Left lobe of liver (tissue), 2 donors: ENCODE measurements at regions not wholly inside any gene's neighbourhood (a gene's known extent, or its start where the extent isn't known, plus 50 kb on each side); places are given as distances from the start of the nearest gene placed in this dataset.

Experiments
- ATAC-seq: fragments of 200-7000 bp; cut with Tn5 transposase; one replicate; pipeline ENCODE4 v1.9.1; 2020; ENCODE audit warnings: mild to moderate bottlenecking, moderate library complexity
- DNase-seq: peaks from one replicate; pipeline ENCODE4 v3.0.0-alpha.2; 2020; ENCODE audit warnings: low spot score
- donor health status: DM: no; HTN: no; CAD: no; lungs with moderate emphysema.
- donor health status: DM: no; HTN: yes; CAD: no.

DNA sequence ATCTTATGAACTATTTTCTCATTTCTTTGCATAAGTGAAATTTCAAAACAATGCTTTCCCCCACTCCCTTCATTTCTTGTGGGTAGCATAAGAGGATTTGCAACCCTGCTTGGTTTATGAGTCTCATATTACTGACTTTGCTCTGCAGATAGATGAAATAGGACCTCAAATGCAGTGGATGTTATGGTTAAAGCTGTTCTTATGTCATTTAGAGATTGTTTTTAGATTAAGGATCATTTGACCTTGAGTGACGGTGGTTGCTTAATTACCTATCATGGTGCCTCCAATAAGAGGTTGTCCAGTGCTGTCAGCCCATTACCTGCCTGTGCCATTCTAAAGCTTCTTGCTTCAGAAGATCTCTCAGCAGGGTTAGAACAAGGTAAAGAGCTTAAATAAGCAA, 351.4 kb upstream of the ATP2B1 start:
- ATAC-seq (no peak), DNase-seq (no peak)

DNA sequence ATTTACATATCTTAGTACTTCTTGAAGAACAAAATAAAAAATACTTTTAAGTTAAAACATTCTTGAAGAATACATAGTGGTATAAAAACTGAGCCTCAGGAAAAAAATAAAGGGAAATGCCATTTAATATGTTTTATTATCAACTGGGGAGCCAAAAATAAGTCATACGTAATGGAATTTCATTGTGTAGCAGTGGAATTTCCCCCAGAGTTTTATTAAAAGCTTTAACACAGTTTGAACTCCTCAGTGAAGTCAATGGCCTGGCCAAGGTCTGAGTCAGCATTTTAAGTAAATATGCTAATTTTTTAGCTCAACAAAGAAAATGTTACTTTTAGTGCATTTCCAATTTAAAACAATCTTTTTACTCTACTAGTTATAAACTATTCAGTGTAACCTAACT, 350.1 kb upstream of the ATP2B1 start:
- ATAC-seq (no peak), DNase-seq (no peak)

- DNase-seq (no peak), ATAC-seq (no peak)
Measured at GRCh38 chr12:90055071-90055470, 346.4 kb upstream of the ATP2B1 start.

- ATAC-seq: no peak
- no peak for DNase-seq
Measured at GRCh38 chr12:90048918-90049317, 340.3 kb upstream of the ATP2B1 start.

GRCh38 chr12:90045559-90045958, 336.9 kb upstream of the ATP2B1 start:
- ATAC-seq (no peak), DNase-seq (no peak)

GRCh38 chr12:90044069-90044468, 335.4 kb upstream of the ATP2B1 start:
- DNase-seq (no peak), ATAC-seq (no peak)

- DNase-seq (no peak), ATAC-seq (no peak)
Measured at GRCh38 chr12:90042920-90043641, 334.4 kb upstream of the ATP2B1 start.

DNA sequence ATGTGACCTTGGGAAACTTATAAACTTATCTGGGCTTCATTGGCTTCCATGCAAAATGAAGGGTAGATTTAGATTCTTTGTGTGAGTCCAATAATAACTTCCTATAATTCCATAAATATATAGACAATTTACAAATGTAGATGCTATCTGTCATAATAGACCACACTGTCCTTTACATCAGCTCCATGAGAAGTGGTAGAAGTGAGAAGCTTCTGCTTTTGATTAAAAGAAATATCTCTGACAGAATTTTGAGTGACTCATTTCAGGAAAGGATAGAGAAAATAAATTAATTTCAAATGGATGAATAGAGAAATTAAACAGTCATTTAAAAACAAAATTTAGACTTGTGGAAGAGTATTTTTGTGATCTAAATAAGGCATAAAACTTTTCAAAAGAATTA, 329.7 kb upstream of the ATP2B1 start:
- ATAC-seq (no peak), DNase-seq (no peak)

GRCh38 chr12:90037740-90038139, 329.1 kb upstream of the ATP2B1 start:
- no peak for ATAC-seq

DNA sequence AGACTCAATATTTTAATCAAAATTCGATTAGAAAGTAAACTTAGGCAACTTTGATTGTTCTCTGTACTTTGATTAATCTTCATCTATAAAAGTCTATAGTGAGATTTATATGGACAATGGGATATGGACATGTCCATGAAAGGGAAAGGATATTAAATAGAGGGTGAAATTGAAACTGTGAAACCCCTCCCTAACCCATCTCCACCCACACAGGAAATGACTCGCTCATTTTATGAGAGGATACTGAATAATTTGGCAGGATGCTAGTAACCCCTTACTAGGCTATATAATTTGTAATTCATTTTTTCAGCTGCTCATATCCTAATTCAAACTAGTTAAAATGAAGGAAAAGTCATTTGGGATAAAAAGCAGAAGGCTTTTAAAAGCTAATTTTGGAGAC, 328.0 kb upstream of the ATP2B1 start:
- no peak for ATAC-seq
- no peak for DNase-seq

More at GRCh38 chr12:90037740-90038139, 329.1 kb upstream of the ATP2B1 start:
- DNase-seq: no peak

GRCh38 chr12:90030726-90031125, 322.1 kb upstream of the ATP2B1 start:
- DNase-seq: no peak

GRCh38 chr12:90029317-90029716, 320.7 kb upstream of the ATP2B1 start:
- ATAC-seq (no peak), DNase-seq (no peak)

More at GRCh38 chr12:90030726-90031125, 322.1 kb upstream of the ATP2B1 start:
- no peak for ATAC-seq

GRCh38 chr12:90028635-90029051, 320.0 kb upstream of the ATP2B1 start:
- DNase-seq (no peak), ATAC-seq (no peak)

- DNase-seq (no peak), ATAC-seq (no peak)
Measured at GRCh38 chr12:90027889-90028634, 319.4 kb upstream of the ATP2B1 start.

DNA sequence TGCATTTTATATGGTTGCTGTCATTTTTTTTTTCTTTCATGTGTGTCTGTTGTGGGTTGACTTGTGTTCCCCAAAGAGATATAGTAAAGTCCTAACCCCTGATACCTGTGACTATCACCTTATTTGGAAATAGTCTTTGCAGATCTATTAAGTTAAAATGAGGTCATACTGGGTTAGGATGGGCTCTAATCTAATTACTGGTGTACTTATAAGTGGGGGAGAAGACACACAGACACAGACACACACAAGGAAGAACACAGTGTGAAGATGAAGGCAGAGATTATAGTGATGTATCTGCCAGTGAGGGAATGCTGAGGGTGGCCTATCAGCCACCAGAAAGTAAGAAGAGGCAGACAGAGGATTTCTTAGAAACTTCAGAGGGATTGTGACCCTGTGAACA, 318.4 kb upstream of the ATP2B1 start:
- DNase-seq (no peak), ATAC-seq (no peak)

- DNase-seq: no peak
- ATAC-seq: no peak
Measured at GRCh38 chr12:90026516-90026915, 317.9 kb upstream of the ATP2B1 start.

DNA sequence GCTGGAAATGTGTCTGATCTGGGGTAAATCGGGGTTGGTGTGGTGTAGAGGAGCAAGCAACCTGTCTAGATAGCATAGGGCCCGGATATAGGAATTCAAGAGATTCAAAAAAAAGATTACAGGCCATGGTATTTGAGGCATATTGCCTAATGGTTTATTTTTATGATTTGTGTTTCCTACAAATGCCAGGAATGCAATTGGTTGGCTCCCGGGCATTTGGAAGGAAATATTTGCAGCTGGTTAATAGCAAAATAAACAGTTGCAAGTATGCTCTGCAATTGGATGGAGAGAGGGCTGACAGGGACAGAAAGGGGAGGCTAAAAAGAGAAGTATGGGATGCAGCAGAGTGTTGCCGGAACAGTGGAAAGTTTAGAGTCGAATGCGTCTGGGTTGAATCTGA, 315.6 kb upstream of the ATP2B1 start:
- no peak for DNase-seq
- no peak for ATAC-seq

DNA sequence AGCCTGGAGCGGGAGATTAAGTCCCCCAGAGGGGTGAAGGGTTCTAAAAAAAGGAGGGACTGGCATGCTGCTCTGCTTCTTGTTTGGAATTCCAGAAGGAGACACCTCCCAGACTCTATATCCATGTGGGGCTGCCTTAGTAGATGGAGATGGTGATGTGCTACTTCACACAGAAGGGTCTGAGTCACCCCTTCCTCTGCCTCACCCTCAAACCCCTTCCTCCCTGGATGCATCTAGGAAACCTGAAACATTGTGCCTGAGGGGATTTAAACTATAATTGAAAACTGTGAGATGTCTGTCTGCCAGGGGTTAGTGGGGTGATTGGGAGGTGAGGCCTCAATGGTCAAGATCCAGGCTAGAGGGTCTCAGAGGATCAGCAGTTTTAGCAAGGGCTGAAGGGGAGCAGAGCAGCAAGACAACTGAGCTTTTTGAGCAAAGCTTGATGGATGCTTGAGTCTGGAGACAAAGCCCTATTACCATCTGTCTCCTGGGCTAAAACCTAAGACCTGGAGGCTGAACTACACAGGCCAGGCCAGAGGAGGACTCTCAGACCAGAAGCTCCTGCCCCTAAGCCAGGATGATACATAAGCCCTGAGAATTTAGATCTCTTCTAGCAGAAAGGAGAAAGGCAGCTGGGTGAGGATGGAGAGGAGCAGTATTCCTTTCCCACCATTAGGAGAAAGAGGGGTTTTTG, 314.7 kb upstream of the ATP2B1 start:
- DNase-seq (no peak), ATAC-seq (no peak)

DNA sequence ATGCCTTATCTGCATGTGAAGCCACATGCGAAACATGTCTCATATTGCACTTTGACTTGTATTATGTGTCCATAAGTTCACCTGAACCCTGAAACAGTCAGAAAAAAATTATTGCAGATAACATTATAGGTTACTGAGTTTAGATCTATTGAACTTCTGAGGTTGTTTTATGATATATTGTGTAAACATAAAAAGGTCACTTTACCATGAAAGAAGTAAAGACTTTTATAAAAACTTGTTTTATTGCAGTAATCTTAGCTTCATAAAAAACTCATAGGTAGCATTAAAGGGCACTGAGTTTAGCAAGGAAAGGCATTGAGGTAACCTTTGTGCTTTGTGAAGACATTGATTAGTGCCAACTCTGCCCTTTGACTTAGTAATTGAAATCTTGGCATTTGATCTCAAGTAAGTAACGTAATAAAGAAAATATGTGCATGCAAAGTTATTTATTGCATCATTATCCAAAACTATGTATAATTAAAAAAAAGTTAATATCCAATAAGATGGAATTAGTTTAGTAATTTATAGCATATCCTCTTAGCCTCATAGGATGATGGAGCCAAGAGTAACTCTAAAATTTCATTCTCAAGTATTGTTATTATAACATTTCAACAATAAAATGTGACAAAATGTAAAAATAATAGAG, 313.3 kb upstream of the ATP2B1 start:
- no peak for ATAC-seq

DNA sequence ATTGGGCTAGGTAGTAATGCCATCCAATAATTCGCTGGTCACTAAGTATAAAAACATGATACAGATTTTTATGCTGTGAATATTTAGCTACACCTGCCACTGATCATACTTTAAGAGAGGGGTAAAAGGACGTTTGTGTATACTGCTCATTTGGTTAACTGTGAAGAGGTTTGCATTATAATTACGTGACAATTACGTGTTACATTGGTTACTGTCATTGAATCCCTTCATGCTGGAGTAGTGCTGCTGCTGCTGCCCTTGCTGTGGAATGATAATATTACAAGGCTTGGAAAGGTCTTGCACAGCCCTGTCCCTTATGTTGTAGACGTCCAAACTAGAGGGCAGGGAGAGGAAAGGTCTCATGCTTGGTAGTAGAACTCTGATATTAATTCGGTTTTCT, 312.2 kb upstream of the ATP2B1 start:
- no peak for DNase-seq
- no peak for ATAC-seq

More for the DNA sequence above, 313.3 kb upstream of the ATP2B1 start:
- no peak for DNase-seq

GRCh38 chr12:90020436-90020835, 311.8 kb upstream of the ATP2B1 start:
- no peak for ATAC-seq

More at GRCh38 chr12:90020436-90020835, 311.8 kb upstream of the ATP2B1 start:
- no peak for DNase-seq
